K562 (cell line): ENCODE measurements at regions not wholly inside any gene's neighbourhood (a gene's known extent, or its start where the extent isn't known, plus 50 kb on each side); places are given as distances from the start of the nearest gene placed in this dataset.
A peak's percentile ranks its signal among the peaks of the same experiment; 100 is the strongest.

Source experiments
- CC2D1A ChIP-seq: fragments of 450-650 bp; IDR thresholded peaks from 2 replicates; pipeline ENCODE4 v1.6.1; 2017; ENCODE audit warnings: mild to moderate bottlenecking
- CGGBP1 ChIP-seq: fragments of 250-450 bp; sonication (Bioruptor Pico); IDR thresholded peaks from 2 replicates; pipeline ENCODE4 v1.9.0; 2021; ENCODE audit warnings: mild to moderate bottlenecking
- CHAMP1 ChIP-seq: fragments of 450-650 bp; IDR thresholded peaks from 2 replicates; pipeline ENCODE4 v1.6.1; 2016; ENCODE audit warnings: mild to moderate bottlenecking
- CREB3L1 ChIP-seq: fragments of 450-650 bp; IDR thresholded peaks from 2 replicates; pipeline ENCODE4 v1.6.1; 2014; ENCODE audit warnings: low read depth, mild to moderate bottlenecking, moderate library complexity, borderline replicate concordance
- FOXO4 ChIP-seq: fragments of 450-650 bp; formaldehyde crosslinking; IDR thresholded peaks from 2 replicates; pipeline ENCODE4 v1.4.0; 2020; ENCODE audit warnings: mild to moderate bottlenecking, moderate library complexity
- GMEB1 ChIP-seq: fragments of 250-450 bp; sonication (Bioruptor Pico); IDR thresholded peaks from 2 replicates; pipeline ENCODE4 v1.4.0; 2020; ENCODE audit warnings: mild to moderate bottlenecking
- NRF1 ChIP-seq, 2 experiments: fragments of 450-650 bp; IDR thresholded peaks in 1 of 2; conservative IDR thresholded peaks in 1 of 2; 2 replicates each; pipeline ENCODE4 v1.6.1; 2014; ENCODE audit warnings: mild to moderate bottlenecking in 2 of 2
- POLR2A ChIP-seq: fragments of 450-650 bp; conservative IDR thresholded peaks from 2 replicates; pipeline ENCODE4 v1.6.1; 2016
- SAFB ChIP-seq: fragments of 200-400 bp; formaldehyde crosslinking; IDR thresholded peaks from 2 replicates; pipeline ENCODE4 v1.6.1; 2017; ENCODE audit warnings: low read depth, low read length, borderline replicate concordance
- TFE3 ChIP-seq: fragments of 450-650 bp; formaldehyde crosslinking; IDR thresholded peaks from 2 replicates; pipeline ENCODE4 v1.4.0; 2020; ENCODE audit warnings: mild to moderate bottlenecking, mixed read lengths
- THRA ChIP-seq: fragments of 450-650 bp; IDR thresholded peaks from 2 replicates; pipeline ENCODE4 v1.6.1; 2017; ENCODE audit warnings: mild to moderate bottlenecking, moderate library complexity
- ZNF655 ChIP-seq: fragments of 250-450 bp; sonication (Bioruptor Pico); IDR thresholded peaks from 2 replicates; pipeline ENCODE4 v1.5.0; 2021

- TF ChIP-seq TFE3 (no peak), NRF1 (conservative IDR thresholded peaks at IDR 0.05 in 1 of 2, IDR thresholded peaks at IDR 0.05 in 1 of 2) (peak; percentile 52 to 54), THRA (no peak), ZNF655 (CRISPR knock-in tag) (no peak), CHAMP1 (peak; percentile 60; the same call in 1 of the 2 replicates), CGGBP1 (CRISPR knock-in tag) (no peak), CREB3L1 (peak; percentile 39; the same call in 1 of the 2 replicates), SAFB (no peak), CC2D1A (peak; percentile 82; the same call in 1 of the 2 replicates), GMEB1 (CRISPR knock-in tag) (peak; percentile 27; the same call in 1 of the 2 replicates), FOXO4 (CRISPR knock-in tag) (no peak), POLR2A (peak; percentile 43)
Measured at GRCh38 chr6:15905488-15906419, 223.1 kb upstream of the MYLIP start (continued).
